ENCODE measurements at regions not wholly inside any gene's neighbourhood (a gene's known extent, or its start where the extent isn't known, plus 50 kb on each side); places are given as distances from the start of the nearest gene placed in this dataset.

DNA sequence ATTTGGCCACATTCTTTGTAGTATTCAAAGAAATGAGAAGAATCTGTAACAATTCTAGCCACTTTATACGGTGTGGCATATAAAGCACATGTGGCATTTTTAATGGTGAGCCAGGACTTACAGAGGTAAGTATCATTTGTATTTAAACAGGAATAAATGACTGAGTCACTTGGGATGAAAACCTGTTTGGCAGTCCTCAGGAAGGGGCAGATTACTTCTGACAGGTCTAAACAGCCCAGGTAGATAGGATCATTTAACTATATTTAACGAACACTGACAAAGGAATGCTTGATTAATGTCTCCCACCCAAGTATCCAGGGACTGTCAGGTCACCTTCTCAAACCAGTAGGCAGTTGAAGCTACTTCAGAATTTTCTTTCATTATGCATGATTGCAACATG lies 241.5 kb upstream of the SATB1 start:
- DNase-seq: no peak

DNA sequence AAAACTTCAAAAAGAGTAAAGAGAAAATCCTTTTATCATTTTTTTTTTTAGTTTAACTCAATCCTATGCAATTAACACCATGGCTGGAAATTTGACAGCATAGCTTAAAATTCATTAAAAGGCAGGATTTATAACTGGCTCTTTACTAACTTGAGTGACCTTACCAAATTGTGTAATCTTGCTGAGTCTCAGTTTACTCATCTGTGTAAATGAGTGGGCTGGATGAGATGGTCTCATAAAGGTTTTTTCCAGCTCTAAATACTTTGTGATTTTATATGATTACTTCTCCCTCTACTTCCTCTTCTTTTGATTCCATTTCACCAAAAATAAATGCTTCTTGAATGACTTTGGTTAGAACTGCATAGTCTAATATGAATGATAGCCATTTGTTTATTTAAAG lies 234.9 kb upstream of the SATB1 start:
- no peak for DNase-seq

DNA sequence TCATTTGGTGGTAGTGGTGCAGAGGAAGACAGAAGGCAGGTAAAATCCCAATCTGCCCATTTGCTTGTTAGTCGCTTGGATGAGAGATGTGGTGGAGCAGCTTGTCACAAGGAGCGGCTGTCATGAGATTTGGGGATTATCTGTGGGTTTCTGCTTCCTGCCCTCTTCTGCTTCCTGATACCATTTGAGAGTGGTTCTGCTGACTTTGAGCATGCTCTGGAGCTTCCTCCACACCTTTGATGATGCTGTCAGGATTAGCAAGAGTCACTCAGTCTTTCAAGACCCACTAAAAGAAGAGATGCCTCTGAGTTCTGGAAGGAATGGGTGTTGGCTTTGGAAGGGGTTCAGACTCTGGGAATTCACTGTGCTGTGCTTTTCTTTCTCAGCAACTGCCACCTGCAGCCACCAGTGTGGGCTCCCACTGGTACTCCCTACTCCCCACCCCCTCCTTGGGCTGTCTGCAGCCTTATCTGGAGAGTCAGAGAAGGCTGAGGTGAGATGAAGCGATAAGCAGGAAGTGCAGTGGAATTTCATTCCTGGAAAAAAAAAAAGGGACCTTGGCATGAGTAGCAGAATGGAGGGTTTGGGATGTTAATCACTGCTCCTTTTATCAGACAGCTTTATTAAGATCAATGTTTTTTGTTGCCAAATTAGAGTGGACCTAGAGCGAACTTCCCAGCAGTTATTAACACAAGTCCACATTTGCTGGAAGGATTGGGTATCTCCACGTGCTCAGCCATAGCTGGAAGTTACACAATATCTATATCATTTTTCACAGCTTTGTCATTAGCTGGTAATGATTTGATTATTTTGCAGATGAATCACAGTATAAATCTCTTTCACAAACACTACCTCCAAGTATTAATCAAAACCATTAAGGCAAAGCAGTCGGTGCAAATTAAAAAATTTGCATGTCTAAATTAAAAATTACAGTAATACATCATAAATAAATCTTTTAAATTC lies 233.0 kb upstream of the SATB1 start:
- DNase-seq: peak in 1 of 2 experiments; percentile 0

DNA sequence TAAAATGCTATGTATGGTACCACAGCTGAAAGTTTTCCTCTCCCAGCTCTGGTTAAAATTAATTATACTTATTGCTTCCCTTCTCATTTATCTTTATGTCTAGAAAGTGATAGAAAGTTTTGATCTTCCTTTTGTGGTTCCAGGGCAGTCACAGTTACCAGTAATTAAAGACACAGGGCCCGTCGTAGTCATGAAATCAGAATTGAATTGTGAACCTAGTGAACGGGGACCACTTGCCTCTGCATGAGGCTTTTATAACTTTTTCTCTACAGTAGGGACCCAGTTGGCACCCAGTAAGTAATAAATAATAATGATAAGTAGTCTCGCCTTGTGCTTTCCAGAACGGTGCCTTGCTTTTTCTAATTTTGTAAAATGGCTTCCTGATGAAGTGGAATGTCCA lies 231.7 kb upstream of the SATB1 start:
- DNase-seq: no peak

- DNase-seq: no peak
These were observed 231.3 kb upstream of the SATB1 start for GRCh38 chr3:18656410-18656809.

- DNase-seq: no peak
These were observed 230.7 kb upstream of the SATB1 start for GRCh38 chr3:18655827-18656226.

GRCh38 chr3:18652781-18653180 lies 227.6 kb upstream of the SATB1 start:
- DNase-seq: no peak

DNA sequence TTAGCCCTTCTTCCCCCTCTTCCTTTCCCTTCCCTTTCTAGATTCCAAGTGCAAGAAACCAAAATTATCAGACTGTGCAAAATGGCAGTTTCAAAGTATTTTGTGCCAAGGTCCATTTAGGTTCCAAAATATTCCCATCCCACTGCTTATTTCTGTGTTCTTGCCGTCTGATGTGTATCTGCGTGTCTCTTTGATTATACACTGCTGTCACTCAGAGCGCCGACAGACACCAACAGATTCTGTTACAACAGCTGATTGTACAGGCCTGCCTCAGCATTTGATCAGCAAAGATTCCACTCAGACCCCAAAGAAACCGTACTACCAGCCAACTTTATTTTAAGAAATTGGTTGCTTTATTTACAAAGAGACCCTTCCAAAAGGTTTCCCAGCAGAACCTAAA lies 225.6 kb upstream of the SATB1 start:
- DNase-seq: no peak

DNA sequence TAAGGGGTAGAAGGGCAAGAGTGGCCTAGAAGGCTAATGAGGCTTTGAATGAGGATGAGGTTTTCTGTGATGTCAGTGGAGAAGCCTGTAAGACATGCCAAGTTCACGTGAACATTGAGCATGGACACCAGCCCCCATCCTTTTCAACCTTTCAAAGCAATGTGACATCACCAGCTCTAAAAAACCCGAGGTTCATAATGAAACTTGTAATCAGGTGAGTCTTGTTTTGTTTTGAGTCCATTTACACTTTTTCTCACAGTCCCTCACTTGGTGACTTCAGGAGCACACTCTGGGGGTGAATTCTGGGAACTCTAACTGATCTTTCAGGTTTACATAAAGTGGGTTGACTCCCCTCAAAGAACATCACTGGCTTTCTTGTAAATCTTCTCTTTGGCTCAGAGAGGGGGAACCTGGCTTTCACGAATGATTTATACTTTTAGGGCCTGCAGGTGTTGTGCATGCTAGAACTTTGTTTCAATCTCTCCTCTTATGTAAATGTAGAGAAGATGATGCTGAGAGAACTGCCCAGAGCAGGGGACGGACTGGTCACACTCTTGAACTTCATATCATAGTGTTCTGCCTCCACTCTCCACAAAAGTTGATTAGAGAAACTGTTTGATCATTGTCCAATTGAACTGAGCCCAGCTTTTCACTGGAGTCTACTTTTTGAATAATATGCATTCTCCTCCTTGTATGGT lies 224.7 kb upstream of the SATB1 start:
- no peak for DNase-seq

GRCh38 chr3:18648868-18649462 lies 223.8 kb upstream of the SATB1 start:
- DNase-seq: no peak

- DNase-seq: no peak
These were observed 223.0 kb upstream of the SATB1 start for GRCh38 chr3:18648159-18648558.

DNA sequence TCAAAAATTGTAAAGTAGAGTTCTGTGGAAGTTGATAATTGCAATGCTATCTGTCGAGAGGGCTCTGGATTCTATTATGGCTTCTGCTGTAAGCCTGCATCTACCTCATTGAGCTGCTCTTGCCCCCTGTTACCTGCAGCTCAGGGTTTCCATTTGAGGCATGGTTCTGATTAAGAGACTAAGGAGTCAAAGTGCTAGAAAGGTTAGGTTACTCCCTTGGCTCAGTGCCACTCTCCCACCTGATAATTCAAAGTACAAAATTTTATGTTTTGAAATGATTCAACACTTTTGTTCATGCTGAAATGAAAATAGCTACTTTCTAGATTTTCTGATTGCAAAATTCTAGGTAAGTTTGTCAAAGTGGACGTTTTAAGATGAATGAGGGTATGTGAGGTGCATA lies 220.5 kb upstream of the SATB1 start:
- no peak for DNase-seq

GRCh38 chr3:18643281-18643680 lies 218.1 kb upstream of the SATB1 start:
- DNase-seq: no peak

DNA sequence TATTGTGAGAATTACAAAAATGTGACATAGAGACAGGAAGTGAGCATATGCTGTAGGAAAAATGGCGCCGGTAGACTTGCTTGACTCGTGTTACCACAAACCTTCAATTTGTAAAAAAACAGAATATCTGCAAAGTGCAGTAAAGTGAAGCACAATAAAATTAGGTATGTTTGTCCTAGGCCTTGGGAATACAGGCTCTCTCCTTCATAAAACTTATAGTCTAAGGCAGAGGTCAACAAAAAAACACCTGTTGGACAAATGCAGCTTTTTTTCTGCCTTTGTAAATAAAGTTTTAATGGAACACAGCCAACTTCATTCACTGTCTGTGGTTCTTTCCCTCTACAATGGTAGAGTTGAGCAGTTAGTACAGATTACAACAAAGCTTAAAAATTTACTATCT lies 216.8 kb upstream of the SATB1 start:
- DNase-seq: no peak

- DNase-seq: no peak
These were observed 210.1 kb upstream of the SATB1 start for GRCh38 chr3:18635215-18635614.

DNA sequence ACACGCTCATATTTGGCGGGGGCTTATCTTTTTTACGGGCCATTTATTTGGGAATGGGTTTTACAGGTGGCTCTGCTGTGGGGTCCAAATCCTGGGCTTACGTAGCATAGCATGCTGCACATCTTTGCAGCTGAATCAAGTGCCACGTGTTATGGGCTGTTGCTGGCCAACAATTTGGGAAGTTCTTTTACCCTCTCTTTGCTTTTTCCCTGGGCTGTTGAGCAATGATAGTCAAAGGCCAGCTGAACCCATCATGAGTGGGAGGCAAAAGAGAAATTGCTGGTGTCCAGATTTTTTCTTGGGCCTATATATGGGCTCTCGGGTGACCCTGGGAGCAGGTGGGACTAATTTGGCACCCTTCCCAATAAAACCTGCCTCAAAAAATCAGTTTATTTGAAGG lies 209.3 kb upstream of the SATB1 start:
- DNase-seq: no peak

- DNase-seq: no peak
These were observed 207.9 kb upstream of the SATB1 start for GRCh38 chr3:18633002-18633401.

DNA sequence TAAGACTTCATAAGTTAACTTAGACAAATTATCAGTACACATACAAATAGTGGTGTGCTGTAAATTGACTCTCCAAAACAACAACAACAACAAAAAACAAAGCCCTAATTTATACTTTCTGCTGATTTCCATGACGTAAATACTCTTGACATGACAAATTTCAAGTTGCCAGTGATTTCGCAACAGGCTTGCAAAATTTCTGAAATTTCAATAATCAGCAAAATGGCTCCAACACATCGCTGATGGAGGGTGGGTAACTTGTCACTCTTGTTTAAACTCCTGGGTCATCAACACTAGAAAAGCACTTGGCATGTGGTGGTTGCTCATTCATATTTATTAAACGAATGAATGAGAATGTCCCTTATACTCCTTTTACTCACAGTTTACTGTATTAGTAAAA lies 205.2 kb upstream of the SATB1 start:
- no peak for DNase-seq

DNA sequence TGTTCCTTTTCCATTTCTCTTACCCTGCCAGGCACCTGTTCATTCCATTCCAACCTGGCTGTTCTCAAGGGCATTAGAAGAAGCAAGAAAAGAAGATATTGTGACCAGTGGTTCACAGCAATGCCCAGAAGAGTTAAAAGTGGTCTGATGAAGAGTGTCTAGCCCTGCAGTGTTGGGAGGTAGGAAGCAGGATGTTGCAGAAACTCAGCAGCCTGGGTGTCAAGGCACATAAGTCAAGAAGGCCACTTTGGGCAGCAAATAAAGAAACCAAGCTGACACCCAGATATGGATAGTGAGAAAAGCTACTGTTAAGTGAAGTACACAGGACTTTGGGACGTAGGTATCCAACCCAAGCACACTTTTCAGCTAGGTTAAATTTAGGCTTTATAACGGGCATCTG lies 199.9 kb upstream of the SATB1 start:
- DNase-seq: no peak

- no peak for DNase-seq
These were observed 198.1 kb upstream of the SATB1 start for GRCh38 chr3:18623220-18623619.

DNA sequence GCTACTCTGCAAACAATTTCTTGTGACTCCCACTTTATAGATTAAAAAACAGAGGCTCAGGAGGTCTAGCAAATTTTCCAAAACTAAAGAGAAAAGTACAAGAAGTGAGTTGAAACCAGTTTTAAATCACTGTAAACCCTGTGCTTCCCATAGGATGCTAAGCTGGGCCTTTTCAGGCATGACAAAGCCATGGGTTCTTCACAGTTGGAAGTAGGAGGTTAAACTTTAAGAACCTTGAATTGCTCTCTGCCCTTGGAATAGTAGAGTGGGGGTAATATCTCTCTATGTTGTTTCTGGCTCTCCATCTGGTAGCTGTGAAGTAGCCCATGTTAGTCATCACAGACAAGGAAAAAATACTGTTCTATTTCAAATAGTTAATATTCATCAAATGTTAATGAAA lies 193.6 kb upstream of the SATB1 start:
- no peak for DNase-seq

DNA sequence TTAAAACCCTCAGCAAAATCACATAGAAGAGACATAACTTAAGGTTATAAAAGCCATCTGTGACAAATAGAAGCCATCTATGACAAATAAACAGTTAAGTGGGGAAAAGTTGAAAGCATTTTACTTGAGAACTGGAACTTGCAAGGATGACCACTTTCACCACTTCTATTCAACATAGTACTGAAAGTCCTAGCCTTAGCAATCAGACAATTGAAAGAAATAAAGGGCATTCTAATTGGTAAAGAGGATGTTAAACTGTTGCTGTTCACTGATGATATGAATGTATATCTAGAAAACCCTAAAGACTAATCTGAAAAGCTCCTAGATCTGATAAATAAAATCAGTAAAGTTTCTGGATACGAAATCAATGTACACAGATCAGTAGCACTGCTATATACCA lies 186.9 kb upstream of the SATB1 start:
- no peak for DNase-seq

DNA sequence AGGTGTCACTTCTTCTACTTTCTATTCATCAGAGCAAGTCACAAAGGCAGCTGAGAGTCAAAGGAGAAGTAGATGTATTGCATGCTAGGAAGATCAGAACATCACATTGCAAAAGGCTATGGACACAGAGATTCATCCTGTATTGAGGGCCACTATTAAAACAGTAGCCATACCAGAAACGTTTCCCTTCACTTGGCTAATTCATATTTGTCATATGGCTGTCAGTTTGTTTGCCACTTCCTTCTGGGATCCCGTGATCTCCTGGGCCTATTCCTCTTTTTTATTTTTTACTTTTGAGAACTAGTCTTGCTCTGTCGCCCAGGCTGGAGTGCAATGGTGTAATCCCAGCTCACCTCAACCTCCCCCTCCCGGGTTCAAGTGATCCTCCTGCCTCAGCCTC lies 184.0 kb upstream of the SATB1 start:
- no peak for DNase-seq

DNA sequence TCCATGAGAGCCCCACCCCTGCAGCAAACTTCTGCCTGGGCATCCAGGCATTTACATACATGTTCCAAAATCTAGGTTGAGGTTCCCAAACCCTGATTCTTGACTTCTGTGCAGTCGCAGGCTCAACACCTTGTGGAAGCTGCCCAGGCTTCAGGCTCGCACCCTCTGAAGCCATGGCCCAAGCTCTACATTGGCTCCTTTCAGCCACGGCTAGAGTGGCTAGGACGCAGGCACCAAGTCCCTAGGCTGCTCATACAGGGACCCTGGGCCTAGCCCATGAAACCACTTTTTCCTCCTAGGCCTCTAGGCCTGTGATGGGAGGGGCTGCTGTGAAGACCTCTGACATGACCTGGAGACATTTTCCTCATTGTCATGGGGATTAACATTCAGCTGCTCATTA lies 172.8 kb upstream of the SATB1 start:
- no peak for DNase-seq

Data from NCI-H524 (cell line).